ENCODE measurements at regions not wholly inside any gene's neighbourhood (a gene's known extent, or its start where the extent isn't known, plus 50 kb on each side); places are given as distances from the start of the nearest gene placed in this dataset.

DNA sequence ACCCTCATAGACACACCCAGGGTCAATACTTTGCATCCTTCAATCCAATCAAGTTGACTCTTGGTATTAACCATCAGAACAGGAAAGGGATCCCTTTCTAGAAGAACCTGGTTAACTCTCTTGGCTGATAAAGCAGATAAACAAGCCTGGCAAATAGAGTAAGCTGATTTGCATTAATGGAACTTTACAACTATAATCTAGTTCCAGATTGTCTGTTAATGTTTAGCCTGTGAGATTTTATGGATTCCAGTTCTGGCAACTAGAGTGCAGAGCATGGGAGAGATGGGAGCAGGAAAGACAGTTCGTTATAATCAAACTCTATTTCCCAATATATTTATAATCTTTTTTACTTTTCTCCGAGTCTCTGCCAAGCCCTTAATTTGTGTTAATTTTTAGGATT is 272.6 kb upstream of the KLHL1 start:
- H3K9me2 ChIP-seq (replicated peaks; ENCODE audit: low read depth, low read length), result no peaks in the 10 kb centered on the region

DNA sequence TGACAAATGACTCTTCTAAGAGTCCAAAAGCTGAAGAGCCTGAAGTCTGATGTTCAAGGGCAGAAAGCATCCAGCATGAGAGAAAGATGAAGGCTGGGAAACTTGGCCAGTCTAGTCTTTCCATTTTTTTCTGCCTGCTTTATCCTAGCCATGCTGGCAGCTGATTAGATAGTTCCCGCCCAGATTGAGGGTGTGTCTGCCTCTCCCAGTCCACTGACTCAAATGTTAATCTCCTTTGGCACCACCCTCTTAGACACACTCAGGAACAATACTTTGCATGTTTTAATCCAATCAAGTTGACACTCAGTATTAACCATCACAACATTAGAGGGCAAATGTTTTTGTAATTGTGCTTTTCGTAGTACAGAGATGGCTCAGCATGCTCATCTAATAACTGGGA is 267.5 kb upstream of the KLHL1 start:
- Histone ChIP-seq H3K9me3 (ENCODE audit: insufficient read depth, low read depth, low read length) (no peaks in the 10 kb centered on the region), H2AFZ (ENCODE audit: low read length) (no peak overlapping the region), H3K4me3 (ENCODE audit: low read length, poor library complexity, severe bottlenecking) (no peak overlapping the region), H3K27me3 (ENCODE audit: insufficient read depth, low read length, poor library complexity, severe bottlenecking) (no peaks in the 10 kb centered on the region), H3K79me2 (ENCODE audit: insufficient read depth, low read length) (no peaks in the 10 kb centered on the region), H3K4me2 (ENCODE audit: low read depth, low read length, poor library complexity, severe bottlenecking) (no peak overlapping the region), H3K4me1 (ENCODE audit: insufficient read depth, low read length, poor library complexity, severe bottlenecking) (no peaks in the 10 kb centered on the region), H3K9me2 (replicated peaks; ENCODE audit: low read depth, low read length) (no peaks in the 10 kb centered on the region), H3K36me3 (ENCODE audit: insufficient read depth, low read length) (no peaks in the 10 kb centered on the region), H4K20me1 (ENCODE audit: insufficient read depth, low read length, poor library complexity, severe bottlenecking) (no peaks in the 10 kb centered on the region), H3F3A (ENCODE audit: low read depth) (no peaks in the 10 kb centered on the region), H3K9ac (ENCODE audit: low read depth, low read length, poor library complexity, severe bottlenecking) (no peak overlapping the region)
- no peak for TF ChIP-seq EZH2phosphoT487 (IDR thresholded peaks at IDR 0.05; ENCODE audit: borderline replicate concordance)
- TF ChIP-seq, protein P1, sequence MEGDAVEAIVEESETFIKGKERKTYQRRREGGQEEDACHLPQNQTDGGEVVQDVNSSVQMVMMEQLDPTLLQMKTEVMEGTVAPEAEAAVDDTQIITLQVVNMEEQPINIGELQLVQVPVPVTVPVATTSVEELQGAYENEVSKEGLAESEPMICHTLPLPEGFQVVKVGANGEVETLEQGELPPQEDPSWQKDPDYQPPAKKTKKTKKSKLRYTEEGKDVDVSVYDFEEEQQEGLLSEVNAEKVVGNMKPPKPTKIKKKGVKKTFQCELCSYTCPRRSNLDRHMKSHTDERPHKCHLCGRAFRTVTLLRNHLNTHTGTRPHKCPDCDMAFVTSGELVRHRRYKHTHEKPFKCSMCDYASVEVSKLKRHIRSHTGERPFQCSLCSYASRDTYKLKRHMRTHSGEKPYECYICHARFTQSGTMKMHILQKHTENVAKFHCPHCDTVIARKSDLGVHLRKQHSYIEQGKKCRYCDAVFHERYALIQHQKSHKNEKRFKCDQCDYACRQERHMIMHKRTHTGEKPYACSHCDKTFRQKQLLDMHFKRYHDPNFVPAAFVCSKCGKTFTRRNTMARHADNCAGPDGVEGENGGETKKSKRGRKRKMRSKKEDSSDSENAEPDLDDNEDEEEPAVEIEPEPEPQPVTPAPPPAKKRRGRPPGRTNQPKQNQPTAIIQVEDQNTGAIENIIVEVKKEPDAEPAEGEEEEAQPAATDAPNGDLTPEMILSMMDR (conservative IDR thresholded peaks at IDR 0.05; ENCODE audit: low read length), result no peak

More for the DNA sequence above, 272.6 kb upstream of the KLHL1 start:
- Histone ChIP-seq H3K4me1 (ENCODE audit: insufficient read depth, low read length, poor library complexity, severe bottlenecking) (no peaks in the 10 kb centered on the region), H3K79me2 (ENCODE audit: insufficient read depth, low read length) (no peaks in the 10 kb centered on the region), H3K4me2 (ENCODE audit: low read depth, low read length, poor library complexity, severe bottlenecking) (no peak overlapping the region), H3K27me3 (ENCODE audit: insufficient read depth, low read length, poor library complexity, severe bottlenecking) (no peaks in the 10 kb centered on the region), H2AFZ (ENCODE audit: low read length) (no peak overlapping the region), H4K20me1 (ENCODE audit: insufficient read depth, low read length, poor library complexity, severe bottlenecking) (no peaks in the 10 kb centered on the region), H3K9ac (ENCODE audit: low read depth, low read length, poor library complexity, severe bottlenecking) (no peak overlapping the region), H3K36me3 (ENCODE audit: insufficient read depth, low read length) (no peaks in the 10 kb centered on the region), H3K9me3 (ENCODE audit: insufficient read depth, low read depth, low read length) (no peaks in the 10 kb centered on the region), H3F3A (ENCODE audit: low read depth) (no peaks in the 10 kb centered on the region), H3K4me3 (ENCODE audit: low read length, poor library complexity, severe bottlenecking) (no peak overlapping the region)
- TF ChIP-seq, protein P1 (conservative IDR thresholded peaks at IDR 0.05; ENCODE audit: low read length), result no peak
- TF ChIP-seq EZH2phosphoT487 (IDR thresholded peaks at IDR 0.05; ENCODE audit: borderline replicate concordance), result no peak

DNA sequence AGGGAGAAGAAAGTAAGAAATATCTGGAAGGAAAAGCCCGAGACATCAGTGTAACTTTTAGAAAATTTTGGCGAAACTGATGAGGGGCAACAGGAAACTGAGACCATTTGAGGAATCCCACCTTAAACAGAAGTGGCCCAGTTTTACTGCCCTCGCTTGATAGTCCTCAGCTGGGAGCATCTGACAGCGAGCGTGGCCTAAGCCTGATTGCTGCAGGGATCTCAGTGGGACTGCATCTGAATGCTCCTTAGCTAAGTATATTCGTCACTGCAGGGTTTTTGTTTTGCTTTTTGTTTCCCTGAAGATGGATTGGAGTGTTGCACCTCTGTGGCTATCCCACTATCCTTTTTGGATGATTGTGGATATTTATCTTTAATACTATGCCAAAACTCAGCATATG is 262.7 kb upstream of the KLHL1 start:
- H3K36me3 ChIP-seq (ENCODE audit: insufficient read depth, low read length), result no peaks in the 10 kb centered on the region
- H2AFZ ChIP-seq (ENCODE audit: low read length), result no peak overlapping the region
- H4K20me1 ChIP-seq (ENCODE audit: insufficient read depth, low read length, poor library complexity, severe bottlenecking), result no peaks in the 10 kb centered on the region
- H3K9me3 ChIP-seq (ENCODE audit: insufficient read depth, low read depth, low read length), result no peaks in the 10 kb centered on the region
- H3K9ac ChIP-seq (ENCODE audit: low read depth, low read length, poor library complexity, severe bottlenecking), result no peak overlapping the region
- no peak overlapping the region for H3K4me3 ChIP-seq (ENCODE audit: low read length, poor library complexity, severe bottlenecking)
- no peaks in the 10 kb centered on the region for H3K9me2 ChIP-seq (replicated peaks; ENCODE audit: low read depth, low read length)
- H3K4me2 ChIP-seq (ENCODE audit: low read depth, low read length, poor library complexity, severe bottlenecking), result no peak overlapping the region
- H3K4me1 ChIP-seq (ENCODE audit: insufficient read depth, low read length, poor library complexity, severe bottlenecking), result no peaks in the 10 kb centered on the region
- H3K27me3 ChIP-seq (ENCODE audit: insufficient read depth, low read length, poor library complexity, severe bottlenecking), result no peaks in the 10 kb centered on the region
- no peaks in the 10 kb centered on the region for H3F3A ChIP-seq (ENCODE audit: low read depth)
- no peaks in the 10 kb centered on the region for H3K79me2 ChIP-seq (ENCODE audit: insufficient read depth, low read length)
- TF ChIP-seq EZH2phosphoT487 (IDR thresholded peaks at IDR 0.05; ENCODE audit: borderline replicate concordance), result no peak
- TF ChIP-seq, protein P1 (conservative IDR thresholded peaks at IDR 0.05; ENCODE audit: low read length), result no peak

All from Loucy (cell line).